Loucy (cell line): ENCODE measurements at regions not wholly inside any gene's neighbourhood (a gene's known extent, or its start where the extent isn't known, plus 50 kb on each side); places are given as distances from the start of the nearest gene placed in this dataset.

Experiments
- H2AFZ ChIP-seq: fragments of 200-600 bp; sonication (generic); 2 replicates; pipeline ENCODE4 v1.6.0; 2016; ENCODE audit warnings: antibody characterized with exemption, mild to moderate bottlenecking, low read length, moderate library complexity
- H3F3A ChIP-seq: fragments of 200-600 bp; 2 replicates; pipeline ENCODE4 v1.6.0; 2016; ENCODE audit warnings: antibody characterized with exemption, low read depth, mild to moderate bottlenecking
- H3K27me3 ChIP-seq: fragments of 200-600 bp; sonication (generic); 2 replicates; pipeline ENCODE4 v1.6.1; 2014; ENCODE audit warnings: low read length, mild to moderate bottlenecking; ENCODE audit not compliant: insufficient read depth, poor library complexity, severe bottlenecking
- H3K36me3 ChIP-seq: fragments of 200-600 bp; sonication (generic); 2 replicates; pipeline ENCODE4 v1.6.1; 2016; ENCODE audit warnings: low read length; ENCODE audit not compliant: insufficient read depth
- H3K4me1 ChIP-seq: fragments of 200-600 bp; sonication (generic); 2 replicates; pipeline ENCODE4 v1.5.1; 2014; ENCODE audit warnings: low read length, mild to moderate bottlenecking; ENCODE audit not compliant: insufficient read depth, poor library complexity, severe bottlenecking
- H3K4me2 ChIP-seq: fragments of 200-600 bp; sonication (generic); 2 replicates; pipeline ENCODE4 v1.6.0; 2014; ENCODE audit warnings: antibody characterized with exemption, low read length, low read depth, mild to moderate bottlenecking; ENCODE audit not compliant: poor library complexity, severe bottlenecking
- H3K4me3 ChIP-seq: fragments of 200-600 bp; sonication (generic); 2 replicates; pipeline ENCODE4 v1.5.1; 2014; ENCODE audit warnings: low read length, mild to moderate bottlenecking, mixed read lengths; ENCODE audit not compliant: poor library complexity, severe bottlenecking
- H3K79me2 ChIP-seq: fragments of 200-600 bp; sonication (generic); 2 replicates; pipeline ENCODE4 v1.6.1; 2014; ENCODE audit warnings: low read length; ENCODE audit not compliant: insufficient read depth
- H3K9ac ChIP-seq: fragments of 200-600 bp; sonication (generic); 2 replicates; pipeline ENCODE4 v1.6.0; 2014; ENCODE audit warnings: mild to moderate bottlenecking, low read depth, low read length, moderate library complexity; ENCODE audit not compliant: poor library complexity, severe bottlenecking
- H3K9me2 ChIP-seq: fragments of 200-600 bp; sonication (generic); replicated peaks from 2 replicates; pipeline ENCODE4 v1.6.1; 2016; ENCODE audit warnings: low read depth, low read length, mixed read lengths
- H3K9me3 ChIP-seq: fragments of 200-600 bp; sonication (generic); 2 replicates; pipeline ENCODE4 v1.6.1; 2014; ENCODE audit warnings: mild to moderate bottlenecking, antibody characterized with exemption, low read length, low read depth; ENCODE audit not compliant: insufficient read depth
- H4K20me1 ChIP-seq: fragments of 200-600 bp; sonication (generic); 2 replicates; pipeline ENCODE4 v1.6.0; 2014; ENCODE audit warnings: antibody characterized with exemption, low read length, mild to moderate bottlenecking; ENCODE audit not compliant: insufficient read depth, poor library complexity, severe bottlenecking
- CTCF ChIP-seq: fragments of 200-600 bp; sonication (generic); conservative IDR thresholded peaks from 2 replicates; pipeline ENCODE4 v1.5.1; 2014; ENCODE audit warnings: mild to moderate bottlenecking, antibody characterized with exemption, low read length
- EZH2phosphoT487 ChIP-seq: fragments of 200-600 bp; IDR thresholded peaks from 2 replicates; pipeline ENCODE4 v1.6.1; 2018; ENCODE audit warnings: antibody characterized with exemption, mild to moderate bottlenecking, moderate library complexity, borderline replicate concordance

- no peak overlapping the region for H3K4me2 ChIP-seq
- H3K4me1 ChIP-seq = peaks cover 28% of the 10 kb centered on the region
- H3K27me3 ChIP-seq = no peaks in the 10 kb centered on the region
- no peaks in the 10 kb centered on the region for H4K20me1 ChIP-seq
- no peak overlapping the region for H2AFZ ChIP-seq
- no peak overlapping the region for H3K4me3 ChIP-seq
- H3F3A ChIP-seq = no peaks in the 10 kb centered on the region
- H3K9ac ChIP-seq = no peak overlapping the region
- no peaks in the 10 kb centered on the region for H3K9me3 ChIP-seq
- H3K79me2 ChIP-seq = no peaks in the 10 kb centered on the region
- H3K36me3 ChIP-seq = no peaks in the 10 kb centered on the region
- TF ChIP-seq EZH2phosphoT487 (no peak), CTCF (no peak)
- no peaks in the 10 kb centered on the region for H3K9me2 ChIP-seq
These were observed 101.0 kb upstream of the HDGFL1 start for GRCh38 chr6:22468256-22468965.

DNA sequence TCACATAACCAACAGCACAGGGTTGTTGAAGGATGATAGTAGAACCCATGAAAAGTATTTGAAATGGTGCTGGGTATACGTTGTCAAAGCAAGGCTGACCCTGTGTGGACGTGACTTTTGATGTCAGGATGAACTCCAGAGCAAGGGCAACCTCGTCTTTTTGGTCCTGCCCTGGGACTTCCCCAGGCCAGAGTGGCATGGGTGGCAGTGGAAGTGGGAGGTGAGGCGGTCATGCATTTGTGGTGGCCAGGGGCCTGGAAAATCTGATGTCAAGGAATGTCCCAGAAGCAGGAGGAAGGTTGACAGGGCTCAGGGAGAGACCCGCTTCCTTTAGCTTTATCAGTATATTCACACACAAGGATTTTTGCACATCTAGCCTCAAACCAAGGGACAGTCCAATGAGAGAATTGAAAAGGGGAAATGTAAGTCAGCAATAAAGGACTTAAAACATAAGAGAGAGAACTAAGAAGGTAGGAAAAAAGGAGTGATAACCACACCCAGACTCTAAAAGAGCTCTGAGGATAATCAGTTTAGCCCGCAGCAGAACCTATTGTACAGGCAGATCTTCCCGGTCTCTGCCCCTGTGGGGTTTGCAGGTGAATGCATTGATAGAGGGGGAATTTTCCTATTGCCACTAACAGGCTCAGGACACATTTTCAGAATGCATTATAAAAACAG lies 98.8 kb upstream of the HDGFL1 start:
- Histone ChIP-seq H3K4me3 (no peak overlapping the region), H3K9ac (no peak overlapping the region), H3K36me3 (no peaks in the 10 kb centered on the region), H3K27me3 (no peaks in the 10 kb centered on the region), H2AFZ (peak overlapping the region; percentile 77), H3K9me2 (no peaks in the 10 kb centered on the region), H3K4me2 (peak overlapping the region; percentile 40), H3K9me3 (no peaks in the 10 kb centered on the region), H3F3A (0 out of 2 replicates have a peak, but pooled peaks cover 7% of the 10 kb centered on the region), H3K4me1 (peaks cover 40% of the 10 kb centered on the region), H4K20me1 (no peaks in the 10 kb centered on the region), H3K79me2 (no peaks in the 10 kb centered on the region)
- no peak for TF ChIP-seq EZH2phosphoT487
- TF ChIP-seq CTCF = no peak

- Histone ChIP-seq H3K9me2 (no peaks in the 10 kb centered on the region), H2AFZ (peak overlapping the region; percentile 77), H3K9me3 (no peaks in the 10 kb centered on the region), H3K27me3 (no peaks in the 10 kb centered on the region), H3K4me2 (peak overlapping the region; percentile 40), H4K20me1 (no peaks in the 10 kb centered on the region), H3K36me3 (no peaks in the 10 kb centered on the region), H3K9ac (no peak overlapping the region), H3K4me1 (peaks cover 40% of the 10 kb centered on the region), H3F3A (0 out of 2 replicates have a peak, but pooled peaks cover 7% of the 10 kb centered on the region), H3K79me2 (no peaks in the 10 kb centered on the region), H3K4me3 (no peak overlapping the region)
- TF ChIP-seq EZH2phosphoT487 = no peak
- TF ChIP-seq CTCF = 0 out of 2 replicates have a peak, but pooled peaks have one; percentile 24
These were observed 98.2 kb upstream of the HDGFL1 start for GRCh38 chr6:22471132-22471690.
